Stimulated activated memory B cell treated with anti-CD40 and anti-IgM and Interleukin-4, amounts not matched to agents 10 μg/mL and 1 μg/mL and 100 μg/mL, for 72 hours (primary cell): ENCODE measurements at regions not wholly inside any gene's neighbourhood (a gene's known extent, or its start where the extent isn't known, plus 50 kb on each side); places are given as distances from the start of the nearest gene placed in this dataset.
"Not testable (repeated sequence)": the region's sequence is repeated elsewhere in the genome, so short reads cannot be mapped to it uniquely, and the experiment has no call there.

Experiments used
- ATAC-seq: fragments of 150-1000 bp; cut with Tn5 transposase; 2 replicates; pipeline ENCODE4 v1.10.0; 2021
- H3K27ac Mint-ChIP-seq: one replicate; pipeline ENCODE4 v1.8.0; 2022; ENCODE audit warnings: mild to moderate bottlenecking, mixed read lengths
- H3K27me3 Mint-ChIP-seq: one replicate; pipeline ENCODE4 v1.8.0; 2022; ENCODE audit warnings: mixed read lengths
- H3K36me3 Mint-ChIP-seq: one replicate; pipeline ENCODE4 v1.8.0; 2022; ENCODE audit warnings: mixed read lengths
- H3K4me1 Mint-ChIP-seq: one replicate; pipeline ENCODE4 v1.8.0; 2022; ENCODE audit warnings: mixed read lengths
- H3K4me3 Mint-ChIP-seq: one replicate; pipeline ENCODE4 v1.8.0; 2022; ENCODE audit warnings: mild to moderate bottlenecking, moderate library complexity, mixed read lengths
- H3K9me3 Mint-ChIP-seq: one replicate; pipeline ENCODE4 v1.8.0; 2022; ENCODE audit warnings: mixed read lengths

GRCh38 chr13:74570834-74571233, 436.6 kb upstream of the KLF12 start:
- no peak overlapping the region for H3K4me3 Mint-ChIP-seq
- H3K4me1 Mint-ChIP-seq = peaks cover 7% of the 10 kb centered on the region
- ATAC-seq = no peak
- peaks cover 61% of the 10 kb centered on the region for H3K27me3 Mint-ChIP-seq
- no peaks in the 10 kb centered on the region for H3K9me3 Mint-ChIP-seq
- no peaks in the 10 kb centered on the region for H3K36me3 Mint-ChIP-seq
- no peak overlapping the region for H3K27ac Mint-ChIP-seq

- H3K4me3 Mint-ChIP-seq = no peak overlapping the region
- H3K27ac Mint-ChIP-seq = no peak overlapping the region
- H3K27me3 Mint-ChIP-seq = peaks cover 59% of the 10 kb centered on the region
- no peak for ATAC-seq
- H3K9me3 Mint-ChIP-seq = no peaks in the 10 kb centered on the region
- peaks cover 1% of the 10 kb centered on the region for H3K4me1 Mint-ChIP-seq
- no peaks in the 10 kb centered on the region for H3K36me3 Mint-ChIP-seq
Measured at GRCh38 chr13:74570046-74570445, 435.8 kb upstream of the KLF12 start.

GRCh38 chr13:74569251-74569650, 435.0 kb upstream of the KLF12 start:
- Mint-ChIP-seq H3K36me3 (no peaks in the 10 kb centered on the region), H3K27ac (no peak overlapping the region), H3K4me1 (no peaks in the 10 kb centered on the region), H3K27me3 (peaks cover 51% of the 10 kb centered on the region), H3K9me3 (no peaks in the 10 kb centered on the region), H3K4me3 (no peak overlapping the region)
- ATAC-seq = no peak

- H3K9me3 Mint-ChIP-seq = no peaks in the 10 kb centered on the region
- H3K27ac Mint-ChIP-seq = no peak overlapping the region
- peaks cover 42% of the 10 kb centered on the region for H3K27me3 Mint-ChIP-seq
- H3K4me1 Mint-ChIP-seq = no peaks in the 10 kb centered on the region
- H3K36me3 Mint-ChIP-seq = no peaks in the 10 kb centered on the region
- H3K4me3 Mint-ChIP-seq = no peak overlapping the region
- no peak for ATAC-seq
Measured at GRCh38 chr13:74567485-74567884, 433.3 kb upstream of the KLF12 start.

GRCh38 chr13:74562381-74562780, 428.2 kb upstream of the KLF12 start:
- Mint-ChIP-seq H3K4me1 (peaks cover 11% of the 10 kb centered on the region), H3K36me3 (no peaks in the 10 kb centered on the region), H3K9me3 (no peaks in the 10 kb centered on the region), H3K27me3 (peaks cover 21% of the 10 kb centered on the region), H3K4me3 (no peak overlapping the region), H3K27ac (no peak overlapping the region)
- no peak for ATAC-seq

GRCh38 chr13:74561155-74561554, 427.0 kb upstream of the KLF12 start:
- Mint-ChIP-seq H3K9me3 (no peaks in the 10 kb centered on the region), H3K27ac (no peak overlapping the region), H3K4me1 (peaks cover 11% of the 10 kb centered on the region), H3K36me3 (no peaks in the 10 kb centered on the region), H3K27me3 (peaks cover 9% of the 10 kb centered on the region), H3K4me3 (no peak overlapping the region)
- no peak for ATAC-seq

GRCh38 chr13:74560325-74560724, 426.1 kb upstream of the KLF12 start:
- Mint-ChIP-seq H3K4me1 (peaks cover 11% of the 10 kb centered on the region), H3K27me3 (peaks cover under 1% of the 10 kb centered on the region), H3K4me3 (no peak overlapping the region), H3K9me3 (no peaks in the 10 kb centered on the region), H3K27ac (no peak overlapping the region), H3K36me3 (no peaks in the 10 kb centered on the region)
- ATAC-seq = no peak

- H3K27me3 Mint-ChIP-seq = no peaks in the 10 kb centered on the region
- ATAC-seq = no peak
- no peaks in the 10 kb centered on the region for H3K36me3 Mint-ChIP-seq
- no peak overlapping the region for H3K4me3 Mint-ChIP-seq
- H3K4me1 Mint-ChIP-seq = peaks cover 11% of the 10 kb centered on the region
- H3K9me3 Mint-ChIP-seq = no peaks in the 10 kb centered on the region
- H3K27ac Mint-ChIP-seq = no peak overlapping the region
Measured at GRCh38 chr13:74557870-74558269, 423.7 kb upstream of the KLF12 start.

- Mint-ChIP-seq H3K4me1 (peaks cover 9% of the 10 kb centered on the region), H3K4me3 (no peak overlapping the region), H3K9me3 (no peaks in the 10 kb centered on the region), H3K36me3 (no peaks in the 10 kb centered on the region), H3K27ac (no peak overlapping the region), H3K27me3 (no peaks in the 10 kb centered on the region)
- ATAC-seq = no peak
Measured at GRCh38 chr13:74555651-74556420, 421.6 kb upstream of the KLF12 start.

GRCh38 chr13:74555276-74555625, 421.0 kb upstream of the KLF12 start:
- Mint-ChIP-seq H3K4me3 (no peak overlapping the region), H3K36me3 (no peaks in the 10 kb centered on the region), H3K4me1 (peaks cover 4% of the 10 kb centered on the region), H3K27me3 (no peaks in the 10 kb centered on the region), H3K27ac (no peak overlapping the region), H3K9me3 (no peaks in the 10 kb centered on the region)
- ATAC-seq = no peak

GRCh38 chr13:74554569-74555275, 420.5 kb upstream of the KLF12 start:
- Mint-ChIP-seq H3K9me3 (no peaks in the 10 kb centered on the region), H3K27me3 (no peaks in the 10 kb centered on the region), H3K36me3 (no peaks in the 10 kb centered on the region), H3K4me3 (no peak overlapping the region), H3K27ac (no peak overlapping the region), H3K4me1 (no peaks in the 10 kb centered on the region)
- no peak for ATAC-seq

- ATAC-seq = no peak
- Mint-ChIP-seq H3K9me3 (no peaks in the 10 kb centered on the region), H3K27me3 (no peaks in the 10 kb centered on the region), H3K36me3 (no peaks in the 10 kb centered on the region), H3K4me3 (no peak overlapping the region), H3K4me1 (no peaks in the 10 kb centered on the region), H3K27ac (no peak overlapping the region)
Measured at GRCh38 chr13:74550039-74550438, 415.8 kb upstream of the KLF12 start.

- not testable (repeated sequence) for ATAC-seq, H3K27me3 Mint-ChIP-seq, H3K4me3 Mint-ChIP-seq, H3K36me3 Mint-ChIP-seq, H3K27ac Mint-ChIP-seq, H3K9me3 Mint-ChIP-seq, H3K4me1 Mint-ChIP-seq
Measured at GRCh38 chr13:74536649-74537048, 402.4 kb upstream of the KLF12 start.

- Mint-ChIP-seq H3K9me3 (no peaks in the 10 kb centered on the region), H3K4me3 (no peak overlapping the region), H3K27me3 (no peaks in the 10 kb centered on the region), H3K4me1 (no peaks in the 10 kb centered on the region), H3K36me3 (no peaks in the 10 kb centered on the region), H3K27ac (no peak overlapping the region)
- ATAC-seq = no peak
Measured at GRCh38 chr13:74533226-74533625, 399.0 kb upstream of the KLF12 start.

- no peak overlapping the region for H3K4me3 Mint-ChIP-seq
- no peaks in the 10 kb centered on the region for H3K36me3 Mint-ChIP-seq
- peaks cover 13% of the 10 kb centered on the region for H3K27me3 Mint-ChIP-seq
- no peaks in the 10 kb centered on the region for H3K4me1 Mint-ChIP-seq
- H3K9me3 Mint-ChIP-seq = no peaks in the 10 kb centered on the region
- no peak for ATAC-seq
- no peak overlapping the region for H3K27ac Mint-ChIP-seq
Measured at GRCh38 chr13:74530011-74530410, 395.8 kb upstream of the KLF12 start.
